NCI-H524 (cell line): ENCODE measurements at regions not wholly inside any gene's neighbourhood (a gene's known extent, or its start where the extent isn't known, plus 50 kb on each side); places are given as distances from the start of the nearest gene placed in this dataset.
A peak's percentile ranks its signal among the peaks of the same experiment; 100 is the strongest.
"Not testable (repeated sequence)": the region's sequence is repeated elsewhere in the genome, so short reads cannot be mapped to it uniquely, and the experiment has no call there.

Source experiments
- DNase-seq, 2 experiments: peaks; one replicate each; lab custom pipeline; 2025; lab: John Stamatoyannopoulos, UW

- DNase-seq: not testable (repeated sequence)
These were observed 871.7 kb downstream of the IGSF11 start for GRCh38 chr3:118162627-118163588.

- no peak for DNase-seq
These were observed 869.2 kb downstream of the IGSF11 start for GRCh38 chr3:118165413-118165812.

GRCh38 chr3:118167571-118167970 lies 867.1 kb downstream of the IGSF11 start:
- DNase-seq: no peak

GRCh38 chr3:118168175-118168574 lies 866.5 kb downstream of the IGSF11 start:
- no peak for DNase-seq

- DNase-seq: no peak
These were observed 863.3 kb downstream of the IGSF11 start for GRCh38 chr3:118171236-118171852.

- DNase-seq: no peak
These were observed 853.8 kb downstream of the IGSF11 start for GRCh38 chr3:118180853-118181252.

GRCh38 chr3:118181274-118181673 lies 853.4 kb downstream of the IGSF11 start:
- DNase-seq: no peak

GRCh38 chr3:118186051-118186450 lies 848.6 kb downstream of the IGSF11 start:
- peak; percentile 87 to 92 for DNase-seq

- no peak for DNase-seq
These were observed 847.4 kb downstream of the IGSF11 start for GRCh38 chr3:118187221-118187620.

- no peak for DNase-seq
These were observed 838.5 kb downstream of the IGSF11 start for GRCh38 chr3:118196183-118196582.

- DNase-seq: no peak
These were observed 835.6 kb downstream of the IGSF11 start for GRCh38 chr3:118199044-118199443.

- DNase-seq: no peak
These were observed 830.5 kb downstream of the IGSF11 start for GRCh38 chr3:118204052-118204656.

- no peak for DNase-seq
These were observed 827.4 kb downstream of the IGSF11 start for GRCh38 chr3:118207271-118207670.

- no peak for DNase-seq
These were observed 826.0 kb downstream of the IGSF11 start for GRCh38 chr3:118208642-118209041.

GRCh38 chr3:118213892-118214291 lies 820.8 kb downstream of the IGSF11 start:
- DNase-seq: no peak

GRCh38 chr3:118226206-118226605 lies 808.4 kb downstream of the IGSF11 start:
- no peak for DNase-seq

- no peak for DNase-seq
These were observed 807.5 kb downstream of the IGSF11 start for GRCh38 chr3:118227191-118227590.

- no peak for DNase-seq
These were observed 806.5 kb downstream of the IGSF11 start for GRCh38 chr3:118228151-118228550.

- no peak for DNase-seq
These were observed 805.5 kb downstream of the IGSF11 start for GRCh38 chr3:118229196-118229595.

- no peak for DNase-seq
These were observed 803.1 kb downstream of the IGSF11 start for GRCh38 chr3:118231578-118231977.

- DNase-seq: no peak
These were observed 795.4 kb downstream of the IGSF11 start for GRCh38 chr3:118239253-118239652.

- DNase-seq: no peak
These were observed 789.9 kb downstream of the IGSF11 start for GRCh38 chr3:118244761-118245160.

GRCh38 chr3:118245312-118245711 lies 789.3 kb downstream of the IGSF11 start:
- no peak for DNase-seq
